ENCODE measurements at regions not wholly inside any gene's neighbourhood (a gene's known extent, or its start where the extent isn't known, plus 50 kb on each side); places are given as distances from the start of the nearest gene placed in this dataset.
A peak's percentile ranks its signal among the peaks of the same experiment; 100 is the strongest.

DNA sequence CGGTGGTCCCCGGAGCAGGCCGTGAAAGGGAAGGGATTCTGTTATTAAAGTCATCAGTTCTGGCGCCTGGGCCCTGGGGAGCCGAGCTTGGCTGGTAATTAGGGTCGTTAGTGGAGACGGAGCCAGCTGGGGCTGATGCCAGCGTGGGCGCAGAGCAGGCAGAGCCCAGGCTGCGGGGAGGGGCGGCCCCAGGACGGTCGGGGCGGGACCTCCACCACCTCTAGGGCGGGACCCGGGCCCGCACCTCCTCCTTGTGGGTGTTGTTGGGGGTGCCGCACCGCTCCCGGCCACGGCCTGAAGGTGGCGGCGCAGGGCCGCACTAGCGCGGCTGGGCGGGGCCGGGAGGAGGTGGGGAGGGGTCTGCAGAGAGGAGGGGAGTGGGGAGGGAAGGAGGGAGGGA is 470.6 kb downstream of the PTPRU start:
- DNase-seq (ENCODE audit: low spot score) = peak; percentile 97

DNA sequence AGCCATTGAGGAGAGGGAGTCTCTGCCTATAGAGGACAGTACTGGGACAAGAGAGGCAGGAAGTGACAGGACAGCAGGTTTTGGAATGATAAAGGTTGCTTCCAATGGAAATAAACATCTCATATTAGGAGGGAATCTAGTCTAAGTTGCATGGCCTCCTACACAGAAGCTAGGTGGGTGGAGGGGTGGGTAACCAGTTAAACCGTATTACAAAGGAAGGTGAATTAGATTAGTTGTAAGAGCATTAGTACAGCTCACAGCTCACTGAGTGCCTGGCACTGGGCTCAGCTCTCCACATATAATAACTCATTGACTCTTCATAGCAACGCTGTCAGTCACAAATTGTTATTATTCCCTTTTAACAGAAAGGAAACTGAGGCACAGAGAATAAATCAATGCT is 468.1 kb downstream of the PTPRU start:
- no peak for DNase-seq (ENCODE audit: low spot score)

DNA sequence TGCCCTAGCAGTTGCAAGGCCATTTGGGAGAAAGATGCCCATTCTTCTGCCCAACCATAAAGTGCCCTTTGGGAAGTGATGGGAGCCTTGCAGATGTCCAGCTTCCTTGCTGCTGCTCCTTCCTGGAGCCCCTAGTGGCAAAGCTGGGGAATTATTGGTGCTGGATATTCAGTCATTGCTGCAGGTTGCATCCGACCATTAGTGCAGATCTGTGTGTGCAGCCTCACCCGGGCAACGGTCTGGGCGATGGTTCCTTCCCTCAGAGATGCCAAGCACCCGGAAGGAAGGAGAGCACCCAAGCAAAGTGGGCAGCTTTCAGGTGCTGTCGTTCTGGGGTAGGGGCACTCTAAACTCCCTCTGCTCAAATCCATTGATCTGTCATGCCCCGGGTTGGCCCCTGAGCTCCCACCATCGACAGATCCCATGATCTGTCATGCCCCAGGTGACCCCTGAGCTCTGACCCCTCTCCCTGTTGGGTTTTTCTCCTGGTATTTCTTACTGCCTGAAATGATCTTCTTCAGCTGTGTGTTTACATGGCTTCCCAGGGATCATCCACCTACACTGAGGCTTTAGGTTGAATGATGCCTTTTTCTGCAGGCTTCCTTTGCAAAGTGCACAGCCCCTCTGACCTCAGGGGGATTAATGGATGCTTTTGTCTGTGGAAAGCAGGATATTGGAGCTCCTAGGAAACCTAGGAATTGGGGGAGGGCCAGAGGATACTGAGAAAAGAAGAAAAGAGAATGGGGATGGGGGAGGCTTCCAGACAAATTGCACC is 467.5 kb downstream of the PTPRU start:
- peak; percentile 71 for DNase-seq (ENCODE audit: low spot score)

DNA sequence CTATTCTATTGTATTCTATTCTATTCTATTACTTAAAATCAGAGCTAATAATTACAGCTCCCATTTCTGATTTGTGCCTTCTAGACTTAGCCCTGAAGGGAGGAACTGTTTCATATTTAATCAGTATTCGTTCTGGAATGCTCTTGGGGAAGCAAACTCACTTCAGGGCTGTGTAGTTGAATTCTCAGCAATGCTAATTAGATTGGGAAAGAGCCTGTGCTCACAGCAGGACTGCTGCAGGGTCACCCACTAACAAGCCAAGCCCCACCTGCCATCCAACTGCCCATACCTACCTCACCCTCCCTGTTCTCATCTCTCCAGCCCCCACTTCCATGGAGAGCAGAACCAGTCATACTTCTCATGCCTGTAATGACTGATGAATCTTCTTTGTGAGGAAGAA is 464.2 kb downstream of the PTPRU start:
- no peak for DNase-seq (ENCODE audit: low spot score)

DNA sequence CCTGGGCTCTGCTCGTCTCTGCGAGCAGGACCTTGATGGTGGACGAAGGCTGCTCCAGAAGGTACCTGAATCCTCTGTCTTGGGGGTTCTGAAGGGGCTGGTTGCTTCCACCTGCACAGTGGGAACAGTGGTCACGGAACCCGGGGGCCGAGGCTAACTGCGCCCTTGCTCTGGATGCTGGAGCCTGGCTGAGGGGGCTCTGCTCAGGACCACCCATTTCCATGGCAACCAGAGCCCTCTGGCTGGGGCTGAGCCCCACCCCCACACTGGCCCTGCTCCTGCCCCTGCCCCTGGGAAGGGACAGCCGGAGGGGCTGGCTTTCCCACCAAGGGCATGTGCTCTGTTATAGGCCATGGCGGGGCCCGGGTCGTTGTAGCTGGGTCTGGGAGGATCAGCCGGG is 462.3 kb downstream of the PTPRU start:
- DNase-seq (ENCODE audit: low spot score) = no peak

DNA sequence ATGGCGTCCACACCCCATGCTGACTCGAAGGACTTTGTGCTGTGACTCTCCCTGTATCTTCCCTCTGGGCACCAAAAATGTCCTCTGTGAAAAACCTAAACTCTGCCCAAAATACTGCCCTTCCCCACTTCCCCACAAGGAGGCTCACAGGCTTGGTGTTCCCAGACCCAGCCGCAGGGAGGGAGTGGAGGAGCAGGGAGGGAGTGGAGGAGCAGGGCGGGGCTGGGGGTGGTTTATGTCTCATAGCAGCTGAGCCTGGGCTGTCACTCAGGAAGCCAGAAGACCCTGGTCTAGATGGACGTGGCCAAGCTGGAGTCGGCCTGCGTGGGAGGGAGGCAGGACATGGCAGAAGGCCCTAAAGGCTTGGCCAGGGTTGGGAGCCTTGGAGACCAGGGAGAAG is 461.7 kb downstream of the PTPRU start:
- DNase-seq (ENCODE audit: low spot score) = peak; percentile 76

DNA sequence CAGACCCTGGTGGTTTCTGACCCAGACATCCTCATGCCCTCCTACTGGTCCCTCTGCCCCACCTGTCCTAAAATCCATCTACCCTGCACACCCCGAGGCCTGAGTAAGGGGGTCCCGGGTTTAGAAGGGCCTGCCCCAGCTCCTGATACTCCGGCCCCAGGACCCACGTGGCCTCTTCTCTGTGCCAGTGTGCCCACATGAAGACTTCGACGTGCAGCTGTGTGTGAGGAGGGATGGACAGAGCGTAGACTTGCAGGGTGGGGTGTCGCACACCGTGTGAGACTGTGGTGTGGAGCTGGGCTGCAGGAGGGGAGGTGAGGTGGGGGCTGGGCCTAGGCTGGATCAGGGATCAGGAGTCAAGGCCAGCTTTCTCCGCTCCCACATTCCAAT is 461.1 kb downstream of the PTPRU start:
- no peak for DNase-seq (ENCODE audit: low spot score)

DNA sequence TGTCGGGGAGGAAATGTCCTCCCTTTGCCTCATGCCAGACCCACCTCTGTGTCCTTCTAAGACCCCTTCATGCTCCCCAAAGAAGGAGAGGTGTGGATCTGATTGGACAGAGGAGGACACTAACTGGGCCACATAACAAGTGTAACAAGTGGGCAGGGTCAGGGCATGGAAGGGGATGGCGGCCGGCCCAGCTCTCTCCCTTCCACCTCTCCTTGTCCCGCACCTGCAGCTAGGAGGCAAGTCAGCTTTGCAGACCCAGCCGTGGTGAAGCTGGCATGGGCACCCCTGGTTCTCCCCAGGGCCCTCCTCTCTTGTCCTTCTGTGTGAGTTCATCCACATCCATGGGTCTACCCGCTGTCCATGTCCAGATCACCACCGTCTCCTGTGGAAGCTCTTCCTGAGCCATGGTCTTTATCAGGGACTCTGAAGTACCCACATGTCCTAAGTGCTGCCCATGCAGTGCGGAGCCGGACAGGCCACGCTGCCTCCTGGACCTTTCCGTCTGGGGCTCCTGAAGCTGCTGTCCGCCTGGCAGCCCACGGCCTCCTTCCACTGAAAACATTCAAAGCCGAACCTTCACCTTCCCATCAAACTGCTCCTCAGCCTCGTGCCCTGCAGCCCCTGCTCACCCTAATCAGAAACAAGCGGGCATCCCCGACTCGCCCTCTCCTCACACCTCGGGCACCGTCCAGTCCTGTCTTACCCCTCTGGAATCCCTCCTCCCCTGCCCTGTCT is 460.5 kb downstream of the PTPRU start:
- no peak for DNase-seq (ENCODE audit: low spot score)

DNA sequence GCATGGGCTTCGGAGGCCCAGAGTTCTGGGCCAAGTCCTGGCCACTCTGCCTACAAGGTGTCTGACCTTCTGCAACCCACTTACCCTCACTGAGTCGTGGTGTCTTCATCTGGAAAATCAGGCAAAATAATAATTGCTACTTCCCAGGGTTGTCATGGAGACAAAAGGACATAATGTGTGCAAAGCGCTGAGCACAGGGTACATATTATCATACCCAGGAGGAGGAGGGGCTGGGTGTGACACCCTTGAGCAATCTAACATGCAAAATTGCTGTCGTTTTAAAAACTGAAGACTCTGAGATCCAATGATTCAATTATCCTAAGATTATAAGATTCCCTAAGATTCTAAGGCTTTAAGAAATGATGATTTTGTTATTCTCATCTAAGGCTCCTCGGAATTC is 459.5 kb downstream of the PTPRU start:
- no peak for DNase-seq (ENCODE audit: low spot score)

DNA sequence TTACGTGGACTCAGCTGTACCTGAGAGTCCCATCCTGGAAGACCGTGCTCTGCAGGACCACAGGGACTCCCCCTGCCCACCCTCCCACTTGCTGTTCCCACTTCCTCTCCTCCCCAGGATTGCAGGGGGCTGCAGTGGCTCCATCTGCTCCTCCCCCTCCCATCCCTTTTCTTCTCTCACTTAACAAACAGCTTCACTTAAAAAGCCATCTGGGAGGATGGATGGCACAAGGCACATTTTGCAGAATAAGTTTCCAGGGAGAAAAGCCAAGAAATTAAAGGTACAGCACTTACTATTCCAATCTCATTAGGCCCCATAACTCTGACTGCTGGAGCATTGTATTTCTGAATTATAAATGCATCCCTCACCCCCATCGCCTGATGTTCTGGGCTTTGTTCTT is 458.7 kb downstream of the PTPRU start:
- DNase-seq (ENCODE audit: low spot score) = no peak

DNA sequence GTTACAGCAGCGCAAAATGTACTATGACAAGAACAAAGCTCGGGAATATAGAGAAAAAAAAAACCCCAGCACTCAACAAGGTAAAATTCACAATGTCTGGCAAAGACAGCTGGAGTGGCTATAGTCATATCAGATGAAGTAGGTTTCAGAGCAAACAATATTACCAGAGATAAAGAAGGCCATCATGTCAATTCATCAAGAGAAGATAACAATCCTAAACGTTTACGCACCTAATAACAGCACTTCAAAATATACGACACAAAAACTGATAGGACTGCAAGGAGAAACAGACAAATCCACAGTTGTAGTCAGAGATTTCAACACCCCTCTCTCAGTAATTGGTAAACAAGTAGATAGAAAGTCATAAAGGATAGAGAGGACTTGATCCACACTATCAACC is 455.2 kb downstream of the PTPRU start:
- DNase-seq (ENCODE audit: low spot score) = no peak

DNA sequence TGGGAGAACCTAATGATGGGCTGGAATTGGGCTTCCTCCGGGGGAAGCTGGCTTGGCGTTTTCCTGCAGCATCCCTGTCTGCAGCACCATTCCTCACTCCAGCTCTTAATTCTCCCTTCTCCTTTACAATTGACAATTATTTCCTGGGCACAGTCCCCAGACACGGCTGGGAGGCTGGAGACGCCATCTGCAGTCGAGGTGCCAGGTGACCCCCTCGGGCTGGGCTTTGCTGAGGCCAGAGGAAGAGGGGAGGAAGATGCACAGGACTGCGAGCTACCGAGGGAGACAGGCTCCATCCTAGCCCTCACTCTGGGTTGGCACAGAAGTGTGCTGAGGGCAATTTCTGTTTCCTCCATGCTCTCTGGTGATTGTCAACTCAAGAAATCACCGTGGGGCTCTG is 453.8 kb downstream of the PTPRU start:
- no peak for DNase-seq (ENCODE audit: low spot score)

DNA sequence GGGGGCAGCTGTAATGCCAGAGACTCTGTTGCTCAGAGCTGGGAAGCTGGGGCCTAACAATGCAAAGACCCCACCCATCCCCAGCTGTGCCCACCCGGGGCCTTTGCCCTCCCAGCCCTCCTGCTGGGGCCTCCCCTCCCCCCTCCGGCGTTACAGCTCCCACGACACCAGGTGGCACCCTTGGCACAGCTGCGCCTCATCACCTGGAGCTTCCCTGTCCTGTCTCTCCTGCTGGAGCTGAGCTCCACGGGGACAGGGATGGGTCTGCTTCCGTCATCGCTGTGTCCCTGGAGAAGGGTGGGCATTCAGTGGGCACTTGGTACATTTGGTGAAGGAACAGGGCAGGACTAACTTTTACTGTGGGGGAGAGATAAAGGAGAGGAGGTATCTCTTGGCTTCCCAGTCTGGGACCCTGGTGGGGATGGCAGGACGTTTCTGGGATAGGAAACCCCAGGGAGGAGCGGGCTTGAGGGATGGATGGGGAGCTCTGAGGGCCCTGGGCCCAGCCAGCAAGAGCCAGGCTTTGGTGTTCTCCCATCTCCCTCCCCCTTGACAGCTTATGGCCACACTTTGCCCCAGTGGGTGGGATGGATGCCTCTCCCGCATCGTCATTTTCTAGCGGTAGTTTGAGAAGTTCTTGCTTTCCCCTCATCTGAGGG is 453.2 kb downstream of the PTPRU start:
- no peak for DNase-seq (ENCODE audit: low spot score)

DNA sequence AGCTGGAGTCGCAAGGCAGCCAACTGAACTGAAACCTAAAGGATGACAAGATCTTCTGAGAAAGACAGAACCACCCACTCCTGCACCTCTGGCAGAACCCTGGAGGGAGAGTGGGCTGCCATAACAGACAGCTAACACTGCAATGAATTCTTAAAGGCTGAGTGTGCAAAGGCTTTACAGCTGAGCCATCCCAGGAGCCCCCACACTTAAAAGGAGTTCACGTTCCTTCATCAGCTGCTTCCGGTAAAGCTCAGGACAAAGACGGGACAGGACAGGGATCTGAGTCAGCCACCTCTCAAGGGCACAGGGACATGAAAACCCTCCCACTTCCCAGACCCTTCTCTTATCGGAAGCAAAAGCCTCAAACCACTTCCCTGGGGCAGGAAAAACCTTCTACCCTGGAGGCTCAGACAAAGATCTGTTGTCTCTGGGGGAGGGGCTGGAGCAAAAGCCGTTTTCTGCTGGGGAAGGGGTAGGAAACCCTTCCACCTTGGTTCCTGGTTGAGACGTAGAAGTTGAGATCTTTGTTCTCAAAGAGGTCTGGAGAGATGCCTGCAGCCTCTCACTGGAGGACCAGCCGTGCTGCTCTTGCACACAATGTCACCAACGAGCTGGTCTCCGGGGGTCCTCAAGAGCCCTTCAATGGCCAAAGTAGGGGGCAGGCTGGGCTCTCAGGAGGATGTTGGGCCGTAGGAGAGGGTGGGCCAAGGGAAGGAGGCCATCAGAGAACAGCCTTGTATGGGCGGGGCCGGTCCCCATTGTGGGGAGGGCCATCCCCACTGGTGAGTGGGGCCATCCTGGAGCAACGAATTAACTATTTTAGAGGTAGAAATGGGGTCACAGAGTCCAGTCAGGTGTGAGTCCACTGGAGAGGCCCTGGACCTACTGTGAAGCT is 452.4 kb downstream of the PTPRU start:
- DNase-seq (ENCODE audit: low spot score) = no peak

DNA sequence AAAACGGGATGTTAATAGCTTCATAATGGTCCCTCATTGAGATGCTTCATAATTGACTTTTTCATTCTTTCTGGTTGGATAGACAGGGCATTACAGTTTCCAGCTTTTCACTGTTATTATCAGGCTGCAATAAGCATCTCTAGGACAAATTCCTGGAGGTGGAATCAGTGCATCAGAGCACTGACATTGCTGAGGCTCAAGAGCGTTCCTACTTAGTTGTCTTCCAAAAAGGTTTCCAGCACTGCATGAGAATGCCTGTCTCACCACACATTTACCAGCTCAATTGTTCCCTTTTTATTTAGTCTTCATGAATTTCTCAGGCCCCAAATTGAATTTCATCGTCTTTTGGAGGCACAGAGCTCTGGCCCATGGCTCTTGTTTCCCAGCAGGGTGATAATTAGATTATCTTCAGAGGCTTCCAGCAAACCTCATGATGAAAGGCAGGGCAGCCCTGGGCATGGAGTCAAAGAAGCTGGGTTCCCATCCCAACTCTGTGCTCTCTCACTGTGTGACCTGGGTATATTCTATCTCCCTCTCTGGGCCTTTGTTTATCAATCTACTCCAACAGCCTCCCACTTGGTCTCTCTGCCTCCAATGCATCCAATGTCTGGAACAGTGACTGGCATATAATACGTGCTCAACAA is 451.4 kb downstream of the PTPRU start:
- DNase-seq (ENCODE audit: low spot score) = no peak

DNA sequence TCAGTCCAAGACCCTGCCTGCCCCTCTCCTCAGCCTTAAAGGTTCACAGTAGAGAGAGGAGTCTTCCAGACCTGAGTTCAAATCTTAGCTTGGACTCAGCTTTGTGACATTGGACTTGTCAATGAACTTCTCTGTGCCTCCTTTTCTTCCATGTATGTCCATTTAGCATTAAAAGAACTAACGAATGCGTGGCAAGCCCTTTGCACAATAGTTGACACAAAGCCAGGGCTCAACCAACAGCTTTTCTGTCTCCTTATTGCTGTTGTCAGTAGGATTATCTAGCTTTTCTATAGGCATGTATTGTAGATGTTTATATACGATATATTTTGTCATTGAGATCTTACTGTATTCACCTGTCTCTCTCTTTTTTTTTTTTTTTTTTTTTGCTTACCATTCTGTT is 450.8 kb downstream of the PTPRU start:
- no peak for DNase-seq (ENCODE audit: low spot score)

DNA sequence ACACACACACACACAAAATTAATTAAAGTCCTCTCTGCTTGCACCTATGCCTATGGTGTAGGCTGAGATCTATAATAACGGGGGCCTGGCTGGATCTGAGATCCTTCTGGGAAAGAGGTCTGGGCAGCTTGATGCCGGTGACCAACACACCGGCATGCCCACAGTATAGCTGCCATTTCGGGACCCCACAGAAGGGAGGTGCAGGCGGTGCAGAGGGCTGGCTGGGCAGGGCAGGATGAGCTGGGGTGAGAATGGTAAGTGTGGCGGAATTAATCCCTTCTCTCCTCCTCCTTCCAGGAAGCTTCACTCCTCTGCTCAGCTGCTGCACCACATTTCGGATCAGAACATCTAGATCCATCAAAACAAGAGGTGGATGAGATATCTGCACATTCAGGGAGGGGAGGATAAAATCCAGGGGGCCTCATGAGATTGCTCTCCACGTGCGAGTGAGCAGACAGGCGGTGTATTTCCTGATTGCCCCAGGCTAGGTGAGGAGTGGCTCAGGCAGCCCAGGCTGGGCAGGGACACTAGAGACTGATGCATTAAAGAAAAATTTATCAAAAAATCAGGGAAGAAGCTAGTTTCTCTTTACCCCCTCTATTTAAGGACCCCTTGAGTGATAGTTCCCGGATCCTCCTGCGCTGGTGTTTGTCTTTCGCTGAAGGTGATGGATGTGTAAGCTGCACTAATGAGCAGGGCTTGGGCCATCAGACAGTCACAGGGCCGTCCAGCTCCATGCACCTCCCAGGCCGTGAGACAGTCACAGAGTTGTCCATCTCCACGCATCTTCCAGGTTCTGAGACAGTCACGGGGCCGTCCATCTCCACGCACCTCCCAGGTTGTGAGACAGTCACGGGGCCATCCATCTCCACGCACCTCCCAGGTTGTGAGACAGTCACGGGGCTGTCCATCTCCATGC is 449.9 kb downstream of the PTPRU start:
- DNase-seq (ENCODE audit: low spot score) = no peak

DNA sequence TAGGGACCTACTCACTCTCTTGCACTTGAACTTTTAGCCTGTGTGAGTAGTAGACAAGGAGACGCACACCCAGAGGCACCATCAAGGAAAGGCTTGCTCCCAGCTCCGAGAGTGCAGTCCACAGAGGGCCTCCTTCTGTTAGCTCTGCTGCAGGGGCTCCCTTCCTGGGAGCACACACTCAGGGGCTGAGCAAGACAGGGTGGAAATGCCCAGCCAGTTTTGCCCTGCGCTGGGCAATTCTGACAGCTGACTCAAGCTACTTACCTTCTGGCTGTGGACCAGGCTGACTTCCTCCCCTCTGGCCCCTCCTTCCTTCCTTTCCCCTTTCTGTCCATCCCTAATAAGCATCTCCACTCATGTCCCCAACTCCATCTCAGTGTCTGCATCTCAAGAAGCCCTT is 449.1 kb downstream of the PTPRU start:
- DNase-seq (ENCODE audit: low spot score) = no peak

DNA sequence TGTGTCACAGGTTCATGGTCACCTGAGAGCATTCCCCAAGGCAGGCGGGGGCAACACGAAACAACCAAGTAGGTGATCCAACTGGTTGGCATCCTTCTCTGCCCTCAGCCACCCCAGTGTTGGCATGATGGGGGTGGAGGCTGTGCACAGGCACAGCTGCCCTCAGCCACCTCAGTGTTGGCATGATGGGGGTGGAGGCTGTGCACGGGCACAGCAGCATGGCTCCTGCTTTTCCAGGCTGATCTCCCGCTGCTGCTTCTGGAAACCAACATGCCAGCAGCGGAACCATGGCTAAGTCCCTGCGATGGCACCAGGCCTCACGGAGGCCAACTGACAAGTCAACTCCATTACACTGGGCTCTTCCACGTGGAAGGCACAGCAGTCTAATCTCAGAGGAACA is 447.8 kb downstream of the PTPRU start:
- peak; percentile 4 for DNase-seq (ENCODE audit: low spot score)

DNA sequence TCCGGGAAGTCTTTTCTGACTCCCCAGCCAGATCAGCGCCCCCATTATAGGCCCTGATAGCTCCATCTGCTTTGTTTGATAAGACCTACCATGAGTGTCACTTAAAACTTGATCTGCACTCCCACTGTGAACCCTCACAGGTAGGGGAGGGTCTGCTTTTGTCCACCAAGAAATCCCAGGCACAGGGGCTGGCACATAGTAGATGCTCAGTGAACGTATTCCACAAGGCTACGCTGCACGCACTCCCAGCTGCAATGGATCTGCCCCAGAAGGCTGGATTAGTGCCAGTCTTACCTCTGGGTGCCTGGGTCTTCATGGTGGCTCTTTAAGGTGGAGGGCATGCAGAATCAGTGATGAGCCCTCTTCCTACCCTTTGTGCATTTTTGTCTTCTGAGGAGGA is 447.1 kb downstream of the PTPRU start:
- DNase-seq (ENCODE audit: low spot score) = peak; percentile 10

DNA sequence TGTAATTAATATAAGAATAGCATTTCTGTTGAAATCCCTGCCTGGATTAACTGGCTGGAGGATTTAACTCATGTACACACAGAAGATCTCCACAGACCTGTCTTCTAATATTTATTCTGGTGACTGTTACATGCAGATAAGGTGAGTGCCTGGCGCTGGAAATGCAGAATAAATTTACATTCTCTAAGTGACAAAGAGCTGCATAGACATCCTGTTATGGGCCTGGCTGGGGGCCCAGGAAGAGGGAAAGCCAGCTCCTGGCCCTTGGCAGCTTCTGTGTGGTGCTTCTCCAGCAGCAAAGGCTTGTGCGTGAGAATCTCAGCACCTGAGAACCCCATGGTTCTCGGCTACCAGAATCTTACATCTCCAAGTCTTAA is 446.6 kb downstream of the PTPRU start:
- no peak for DNase-seq (ENCODE audit: low spot score)
